Ovary (tissue), 3 donors: ENCODE measurements at regions not wholly inside any gene's neighbourhood (a gene's known extent, or its start where the extent isn't known, plus 50 kb on each side); places are given as distances from the start of the nearest gene placed in this dataset.

ENCODE experiments used
- CTCF ChIP-seq, 3 donors: fragments of 450-650 bp in 2 of 3; fragments of 200-600 bp in 1 of 3; IDR thresholded peaks; one replicate each; pipeline versions ENCODE4 v1.5.1 to v1.8.0; 2016 to 2022; ENCODE audit warnings: antibody characterized with exemption in 3 of 3, mild to moderate bottlenecking in 1 of 3
- POLR2A ChIP-seq: fragments of 450-650 bp; IDR thresholded peaks from one replicate; pipeline ENCODE4 v1.6.1; 2017; ENCODE audit warnings: antibody characterized with exemption, mild to moderate bottlenecking, moderate library complexity
- donor health status: DM: no; HTN: no; CAD: no.

DNA sequence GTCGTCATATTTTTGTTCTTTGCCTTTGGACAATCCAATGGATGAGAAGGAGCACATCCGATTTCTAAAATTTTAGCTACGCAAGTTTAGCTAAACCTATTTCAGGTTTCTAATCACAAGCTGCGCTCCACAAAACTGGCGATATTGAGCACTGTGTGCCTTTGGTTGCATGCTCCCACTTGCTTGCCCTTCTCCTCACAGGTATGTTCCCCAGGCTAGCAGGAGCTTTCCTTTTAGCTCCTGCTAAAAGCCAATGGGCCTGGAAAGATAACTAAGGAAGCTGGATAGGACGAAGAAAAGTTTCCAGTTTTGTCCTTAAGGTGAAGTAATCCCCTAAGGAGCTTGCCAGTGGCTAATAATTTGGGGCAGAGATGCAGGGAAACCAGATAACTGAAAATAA is 975.2 kb downstream of the FSTL5 start:
- TF ChIP-seq CTCF (IDR thresholded peaks at IDR 0.05) = no peak
- no peak for TF ChIP-seq POLR2A
